ENCODE measurements at regions not wholly inside any gene's neighbourhood (a gene's known extent, or its start where the extent isn't known, plus 50 kb on each side); places are given as distances from the start of the nearest gene placed in this dataset.

DNA sequence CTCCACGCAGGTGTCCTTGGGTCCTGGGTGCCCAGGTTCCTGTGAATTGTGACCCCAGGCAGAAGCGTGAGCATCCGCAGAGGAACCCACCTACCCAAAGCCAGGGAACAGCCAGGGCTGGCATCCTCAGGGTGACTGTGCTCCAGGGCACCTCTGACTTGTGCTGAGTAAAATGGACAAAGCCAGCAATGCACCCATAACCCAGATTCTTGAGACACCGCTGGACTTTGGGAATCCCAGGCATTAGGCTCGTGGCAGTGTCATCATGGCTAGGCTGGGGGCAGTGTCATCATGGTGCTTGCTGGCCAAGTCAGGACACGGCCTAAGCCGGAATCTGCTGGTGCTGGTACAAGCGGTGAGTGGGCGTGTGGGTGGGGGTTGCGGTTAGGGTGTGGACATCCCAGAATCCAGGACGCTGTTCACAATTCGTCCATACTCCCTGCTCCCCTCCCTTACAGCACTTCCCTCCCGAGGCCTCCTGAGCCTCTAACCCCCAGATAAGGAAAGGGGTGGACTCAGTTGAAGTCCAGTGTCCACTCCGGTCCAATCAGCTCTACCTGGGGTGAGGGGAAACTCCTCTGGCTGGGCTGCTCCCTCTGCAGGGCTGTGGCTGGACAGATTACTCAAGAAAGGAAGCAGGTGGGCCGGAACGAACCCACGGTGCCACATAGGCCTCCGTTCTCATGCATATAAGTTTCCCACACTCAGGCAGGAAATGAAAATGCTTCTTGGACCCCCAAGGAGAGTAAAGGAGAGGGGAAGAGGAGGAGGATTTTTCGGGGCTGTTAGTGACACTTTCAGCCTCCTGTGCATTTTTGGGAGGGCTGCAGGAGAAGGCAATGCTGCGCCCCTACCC, 138.9 kb downstream of the SEC14L1 start:
- Histone ChIP-seq H3K27ac (no peak overlapping the region), H3K4me3 (no peak overlapping the region), H3K27me3 (no peaks in the 10 kb centered on the region), H3K36me3 (no peaks in the 10 kb centered on the region), H3K4me1 (peaks cover 0 to 26% of the 10 kb centered on the region in 2 donors), H3K9me3 (no peaks in the 10 kb centered on the region)
- TF ChIP-seq CTCF (IDR thresholded peaks at IDR 0.05), result no peak
- DNase-seq (ENCODE audit: low spot score), result no peak

DNA sequence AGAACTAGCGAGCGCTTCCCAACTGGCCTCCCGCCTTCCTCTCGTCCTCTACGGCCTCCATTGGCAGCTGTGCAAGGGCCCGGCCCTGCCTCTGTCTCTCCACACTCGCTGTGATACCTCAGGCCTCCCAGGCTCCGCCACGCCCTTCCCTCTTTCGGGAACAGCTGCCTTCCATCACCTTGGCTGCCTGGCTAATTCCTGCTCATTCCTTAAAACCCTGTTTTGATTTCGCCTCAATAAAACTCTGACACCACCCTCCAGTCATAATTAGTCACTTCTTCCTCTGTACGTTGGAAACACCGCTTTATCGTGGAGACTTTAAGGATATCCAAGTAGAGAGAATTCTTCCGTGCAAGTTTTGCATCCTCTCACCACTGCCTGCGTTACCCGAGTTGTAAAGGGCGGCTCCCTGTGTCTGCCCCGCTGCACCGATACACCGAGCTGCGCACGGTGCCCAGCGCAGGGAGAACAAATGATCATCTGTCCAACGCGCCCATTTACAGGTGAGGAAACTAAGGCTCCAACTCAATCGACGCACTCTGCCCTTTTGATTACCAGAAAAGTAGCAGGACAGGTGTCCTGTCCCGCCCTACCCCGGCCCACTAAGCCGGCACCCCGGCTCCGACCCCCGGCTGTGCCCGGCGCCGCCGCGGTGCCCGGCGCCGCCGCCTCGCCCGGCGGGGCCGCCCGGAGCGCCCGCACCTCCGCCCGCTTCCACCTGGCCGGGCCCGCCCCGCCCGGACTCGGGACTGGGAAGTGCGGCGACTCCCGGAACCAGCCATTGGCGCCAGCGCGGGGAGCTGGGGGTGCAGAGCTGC, 139.7 kb downstream of the SEC14L1 start:
- Histone ChIP-seq H3K9me3 (no peaks in the 10 kb centered on the region), H3K4me1 (peaks cover 0 to 32% of the 10 kb centered on the region in 2 donors), H3K27me3 (no peaks in the 10 kb centered on the region), H3K27ac (no peak overlapping the region), H3K36me3 (no peaks in the 10 kb centered on the region), H3K4me3 (peak overlapping the region in 1 of 2 donors; percentile 57)
- no peak for DNase-seq (ENCODE audit: low spot score)
- no peak for TF ChIP-seq CTCF (IDR thresholded peaks at IDR 0.05)

- DNase-seq (ENCODE audit: low spot score), result no peak
- H3K9me3 ChIP-seq, result no peaks in the 10 kb centered on the region
- H3K27me3 ChIP-seq, result no peaks in the 10 kb centered on the region
- peak overlapping the region; percentile 44 to 57 for H3K4me3 ChIP-seq
- no peak overlapping the region for H3K27ac ChIP-seq
- H3K36me3 ChIP-seq, result no peaks in the 10 kb centered on the region
- H3K4me1 ChIP-seq, result peaks cover 0 to 36% of the 10 kb centered on the region in 2 donors
- peak in 1 of 2 donors; percentile 41 for TF ChIP-seq CTCF (IDR thresholded peaks at IDR 0.05)
Observed at GRCh38 chr17:77281122-77281903, 140.5 kb downstream of the SEC14L1 start.

GRCh38 chr17:77281904-77282367, 141.2 kb downstream of the SEC14L1 start:
- TF ChIP-seq CTCF (IDR thresholded peaks at IDR 0.05), result no peak
- Histone ChIP-seq H3K36me3 (no peaks in the 10 kb centered on the region), H3K4me1 (peaks cover 0 to 43% of the 10 kb centered on the region in 2 donors), H3K9me3 (no peaks in the 10 kb centered on the region), H3K4me3 (peak overlapping the region; percentile 44 to 57), H3K27ac (no peak overlapping the region), H3K27me3 (no peaks in the 10 kb centered on the region)
- no peak for DNase-seq (ENCODE audit: low spot score)

Data from right atrium auricular region (tissue), 2 donors.